ENCODE measurements at regions not wholly inside any gene's neighbourhood (a gene's known extent, or its start where the extent isn't known, plus 50 kb on each side); places are given as distances from the start of the nearest gene placed in this dataset.

GRCh38 chr4:60663769-60664168 is 536.4 kb upstream of the ADGRL3 start:
- H4K20me1 ChIP-seq (ENCODE audit: insufficient read depth, low read length, poor library complexity, severe bottlenecking) = no peaks in the 10 kb centered on the region
- H2AFZ ChIP-seq (ENCODE audit: low read length) = no peak overlapping the region
- no peaks in the 10 kb centered on the region for H3K27me3 ChIP-seq (ENCODE audit: insufficient read depth, low read length, poor library complexity, severe bottlenecking)
- H3K9me3 ChIP-seq (ENCODE audit: insufficient read depth, low read depth, low read length) = no peaks in the 10 kb centered on the region
- TF ChIP-seq CTCF (conservative IDR thresholded peaks at IDR 0.05; ENCODE audit: low read length) (no peak), EZH2phosphoT487 (IDR thresholded peaks at IDR 0.05; ENCODE audit: borderline replicate concordance) (no peak)
- no peaks in the 10 kb centered on the region for H3K4me1 ChIP-seq (ENCODE audit: insufficient read depth, low read length, poor library complexity, severe bottlenecking)
- no peaks in the 10 kb centered on the region for H3K9me2 ChIP-seq (replicated peaks; ENCODE audit: low read depth, low read length)
- no peaks in the 10 kb centered on the region for H3K79me2 ChIP-seq (ENCODE audit: insufficient read depth, low read length)
- no peaks in the 10 kb centered on the region for H3K36me3 ChIP-seq (ENCODE audit: insufficient read depth, low read length)
- H3F3A ChIP-seq (ENCODE audit: low read depth) = no peaks in the 10 kb centered on the region
- H3K4me3 ChIP-seq (ENCODE audit: low read length, poor library complexity, severe bottlenecking) = no peak overlapping the region
- no peak overlapping the region for H3K9ac ChIP-seq (ENCODE audit: low read depth, low read length, poor library complexity, severe bottlenecking)
- no peak overlapping the region for H3K4me2 ChIP-seq (ENCODE audit: low read depth, low read length, poor library complexity, severe bottlenecking)

DNA sequence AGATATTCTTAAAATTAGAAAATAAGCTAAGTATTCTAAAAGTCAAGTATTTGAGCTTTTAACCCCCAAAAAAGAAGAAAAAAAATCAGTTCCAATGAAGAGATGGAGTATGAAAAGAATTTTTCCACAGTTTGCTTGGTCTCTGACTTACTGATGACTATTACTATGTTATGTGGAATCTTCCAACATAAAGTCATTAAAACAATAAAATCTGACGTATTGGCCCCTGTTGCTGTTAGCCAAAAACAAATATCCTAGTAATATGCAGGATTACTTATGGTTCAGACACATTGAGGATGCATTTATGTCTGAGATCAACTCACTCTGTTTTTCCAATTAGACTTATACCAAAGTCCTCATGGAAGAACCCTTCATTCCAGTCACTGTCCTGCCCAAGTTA is 517.2 kb upstream of the ADGRL3 start:
- no peak overlapping the region for H3K4me3 ChIP-seq (ENCODE audit: low read length, poor library complexity, severe bottlenecking)

DNA sequence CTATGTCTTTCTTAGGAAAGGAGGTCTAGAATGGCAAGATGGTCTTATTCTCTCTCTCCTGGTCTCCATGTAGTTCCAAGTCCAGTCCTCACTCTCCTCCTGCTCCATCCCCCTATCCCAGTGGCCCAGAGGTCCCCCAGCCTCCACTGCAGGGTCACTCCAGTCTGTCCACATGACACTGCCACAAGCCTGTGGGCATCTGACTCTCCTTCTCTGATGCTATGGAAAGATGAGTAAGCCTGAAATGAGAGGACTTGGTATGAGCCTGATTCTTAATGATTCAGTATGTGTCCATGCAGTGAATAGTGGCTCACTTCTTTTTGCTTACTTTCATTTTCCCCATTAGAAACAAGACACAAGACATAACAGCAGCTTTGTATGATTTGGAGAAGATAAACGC is 516.8 kb upstream of the ADGRL3 start:
- Histone ChIP-seq H3K4me3 (ENCODE audit: low read length, poor library complexity, severe bottlenecking) (no peak overlapping the region), H4K20me1 (ENCODE audit: insufficient read depth, low read length, poor library complexity, severe bottlenecking) (no peaks in the 10 kb centered on the region), H3F3A (ENCODE audit: low read depth) (no peaks in the 10 kb centered on the region), H3K9me3 (ENCODE audit: insufficient read depth, low read depth, low read length) (no peaks in the 10 kb centered on the region), H2AFZ (ENCODE audit: low read length) (no peak overlapping the region), H3K4me1 (ENCODE audit: insufficient read depth, low read length, poor library complexity, severe bottlenecking) (no peaks in the 10 kb centered on the region), H3K79me2 (ENCODE audit: insufficient read depth, low read length) (no peaks in the 10 kb centered on the region), H3K9me2 (replicated peaks; ENCODE audit: low read depth, low read length) (no peaks in the 10 kb centered on the region), H3K36me3 (ENCODE audit: insufficient read depth, low read length) (no peaks in the 10 kb centered on the region), H3K27me3 (ENCODE audit: insufficient read depth, low read length, poor library complexity, severe bottlenecking) (no peaks in the 10 kb centered on the region), H3K4me2 (ENCODE audit: low read depth, low read length, poor library complexity, severe bottlenecking) (no peak overlapping the region), H3K9ac (ENCODE audit: low read depth, low read length, poor library complexity, severe bottlenecking) (no peak overlapping the region)
- TF ChIP-seq EZH2phosphoT487 (IDR thresholded peaks at IDR 0.05; ENCODE audit: borderline replicate concordance) (no peak), CTCF (conservative IDR thresholded peaks at IDR 0.05; ENCODE audit: low read length) (no peak)

More for the DNA sequence above, 517.2 kb upstream of the ADGRL3 start:
- no peaks in the 10 kb centered on the region for H3K4me1 ChIP-seq (ENCODE audit: insufficient read depth, low read length, poor library complexity, severe bottlenecking)
- no peaks in the 10 kb centered on the region for H4K20me1 ChIP-seq (ENCODE audit: insufficient read depth, low read length, poor library complexity, severe bottlenecking)
- H3K9ac ChIP-seq (ENCODE audit: low read depth, low read length, poor library complexity, severe bottlenecking) = no peak overlapping the region
- no peak overlapping the region for H3K4me2 ChIP-seq (ENCODE audit: low read depth, low read length, poor library complexity, severe bottlenecking)
- H3F3A ChIP-seq (ENCODE audit: low read depth) = no peaks in the 10 kb centered on the region
- H3K9me3 ChIP-seq (ENCODE audit: insufficient read depth, low read depth, low read length) = no peaks in the 10 kb centered on the region
- no peaks in the 10 kb centered on the region for H3K9me2 ChIP-seq (replicated peaks; ENCODE audit: low read depth, low read length)
- TF ChIP-seq CTCF (conservative IDR thresholded peaks at IDR 0.05; ENCODE audit: low read length) = no peak
- TF ChIP-seq EZH2phosphoT487 (IDR thresholded peaks at IDR 0.05; ENCODE audit: borderline replicate concordance) = no peak
- no peaks in the 10 kb centered on the region for H3K79me2 ChIP-seq (ENCODE audit: insufficient read depth, low read length)
- no peak overlapping the region for H2AFZ ChIP-seq (ENCODE audit: low read length)
- H3K27me3 ChIP-seq (ENCODE audit: insufficient read depth, low read length, poor library complexity, severe bottlenecking) = no peaks in the 10 kb centered on the region
- no peaks in the 10 kb centered on the region for H3K36me3 ChIP-seq (ENCODE audit: insufficient read depth, low read length)
